22Rv1 (cell line): ENCODE measurements at regions not wholly inside any gene's neighbourhood (a gene's known extent, or its start where the extent isn't known, plus 50 kb on each side); places are given as distances from the start of the nearest gene placed in this dataset.
"Not testable (repeated sequence)": the region's sequence is repeated elsewhere in the genome, so short reads cannot be mapped to it uniquely, and the experiment has no call there.

ENCODE experiments used
- H3K27ac ChIP-seq: fragments of 450-650 bp; 2 replicates; pipeline ENCODE4 v1.5.1; 2017
- CTCF ChIP-seq: fragments of 450-650 bp; IDR thresholded peaks from 2 replicates; pipeline ENCODE4 v1.5.1; 2017; ENCODE audit warnings: mild to moderate bottlenecking
- ZFX ChIP-seq: fragments of 450-650 bp; IDR thresholded peaks from 2 replicates; pipeline ENCODE4 v1.6.1; 2017; ENCODE audit warnings: antibody characterized with exemption, borderline replicate concordance

DNA sequence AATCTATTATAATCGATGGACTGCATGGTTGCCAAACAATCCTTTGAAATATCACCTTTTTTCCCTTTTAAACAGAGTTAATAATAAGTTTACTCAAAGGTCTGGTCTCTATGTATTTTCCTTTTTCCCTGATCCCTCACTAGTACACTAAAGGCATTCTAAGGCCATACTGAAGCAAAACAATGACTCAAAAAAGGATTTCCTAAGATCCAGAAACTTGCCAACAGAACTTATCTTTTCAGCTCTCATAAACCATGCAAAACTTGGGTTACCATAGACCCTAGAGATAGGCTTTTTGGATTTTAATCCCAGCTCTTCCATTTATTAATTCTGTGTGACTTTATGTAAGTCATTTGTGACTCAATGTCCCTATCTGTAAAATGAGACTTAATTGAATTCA, 77.1 kb downstream of the IFI44 start:
- no peak overlapping the region for H3K27ac ChIP-seq
- no peak for TF ChIP-seq CTCF
- TF ChIP-seq ZFX = no peak

DNA sequence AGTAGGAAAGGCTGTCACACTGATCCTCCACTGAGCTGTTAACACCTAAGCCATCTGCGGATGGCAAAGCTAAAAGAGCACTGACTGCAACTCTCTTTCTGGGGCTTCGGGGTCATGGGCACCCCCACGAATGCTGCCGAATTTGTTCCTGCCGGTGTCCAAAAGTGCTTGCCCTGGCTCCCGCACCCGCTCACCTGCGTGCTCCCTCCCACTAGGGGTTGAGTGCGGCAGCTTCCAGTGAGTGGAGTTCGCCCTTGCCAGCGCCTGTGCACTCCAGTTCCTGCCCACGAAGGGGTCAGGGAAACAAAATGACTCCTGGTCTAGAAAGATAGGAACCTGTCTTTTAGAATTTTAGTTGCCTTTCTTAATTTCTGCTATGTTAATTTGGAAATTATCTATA, 78.7 kb downstream of the IFI44 start:
- TF ChIP-seq CTCF (no peak), ZFX (no peak)

GRCh38 chr1:78730054-78730453, 80.4 kb downstream of the IFI44 start:
- TF ChIP-seq ZFX (no peak), CTCF (no peak)
- no peak overlapping the region for H3K27ac ChIP-seq

More for the DNA sequence above, 78.7 kb downstream of the IFI44 start:
- H3K27ac ChIP-seq = no peak overlapping the region

DNA sequence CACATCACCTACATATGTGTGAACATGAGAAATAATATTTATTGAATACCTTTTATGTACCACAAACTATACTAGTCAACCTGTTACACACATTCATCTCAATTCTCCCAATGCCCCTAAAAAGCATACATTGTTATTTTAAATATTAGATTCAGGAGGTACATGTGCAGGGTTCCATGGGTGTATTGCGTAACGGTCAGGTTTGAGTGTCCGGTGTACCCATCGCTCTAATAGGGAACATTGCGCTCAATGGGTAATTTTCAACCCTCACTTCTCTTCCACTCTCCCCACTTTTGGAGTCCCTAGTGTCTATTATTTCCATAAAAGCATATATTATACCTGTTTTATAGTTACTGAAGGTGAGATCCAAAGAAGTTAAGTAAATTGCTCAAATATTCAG, 82.0 kb downstream of the IFI44 start:
- TF ChIP-seq CTCF = no peak
- no peak for TF ChIP-seq ZFX
- no peak overlapping the region for H3K27ac ChIP-seq

- H3K27ac ChIP-seq = no peak overlapping the region
- no peak for TF ChIP-seq ZFX
- TF ChIP-seq CTCF = no peak
Measured at GRCh38 chr1:78737241-78737640, 87.6 kb downstream of the IFI44 start.

DNA sequence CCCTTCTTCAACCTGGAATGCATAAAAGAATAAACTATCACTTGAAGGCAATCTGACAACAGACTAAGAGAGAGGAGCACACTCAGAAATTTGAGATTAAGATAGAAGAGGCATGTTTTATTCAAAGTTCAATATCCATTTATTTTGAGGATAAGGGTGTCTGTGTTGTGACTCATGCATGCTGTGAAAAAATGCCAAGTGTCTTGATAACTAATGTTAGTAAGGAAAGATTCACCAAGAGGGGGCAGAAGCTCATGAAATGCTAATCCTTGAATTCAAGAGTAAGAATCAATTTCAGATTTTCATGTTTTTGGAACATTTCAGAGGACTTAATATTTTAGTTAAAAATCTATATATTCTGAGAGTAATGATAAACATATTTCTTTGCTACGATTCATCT, 94.0 kb downstream of the IFI44 start:
- TF ChIP-seq CTCF (no peak), ZFX (no peak)

DNA sequence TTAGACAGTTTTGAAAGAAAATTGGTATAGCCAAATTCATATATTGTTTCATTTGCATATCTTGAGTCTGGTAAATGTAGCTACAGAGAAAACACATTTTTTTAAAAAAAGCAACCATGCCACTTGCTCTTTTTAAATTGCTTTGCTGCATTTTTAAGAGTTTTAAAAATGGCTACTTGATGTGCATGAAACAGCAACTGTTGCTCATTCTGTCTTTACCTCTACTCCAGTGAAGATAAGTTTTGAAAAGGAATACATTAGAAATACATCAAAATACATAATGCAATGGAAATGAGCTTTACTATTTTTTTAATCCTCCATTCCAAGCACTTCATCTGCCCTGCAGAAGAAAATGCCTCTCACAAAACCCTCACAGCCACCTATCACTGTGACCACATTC, 95.5 kb downstream of the IFI44 start:
- TF ChIP-seq ZFX (no peak), CTCF (no peak)
- no peak overlapping the region for H3K27ac ChIP-seq

More for the DNA sequence above, 94.0 kb downstream of the IFI44 start:
- H3K27ac ChIP-seq = no peak overlapping the region

GRCh38 chr1:78753679-78754078, 104.0 kb downstream of the IFI44 start:
- not testable (repeated sequence) for H3K27ac ChIP-seq
